Endodermal cell (in vitro differentiated cells): ENCODE measurements at regions not wholly inside any gene's neighbourhood (a gene's known extent, or its start where the extent isn't known, plus 50 kb on each side); places are given as distances from the start of the nearest gene placed in this dataset.
"Not testable (repeated sequence)": the region's sequence is repeated elsewhere in the genome, so short reads cannot be mapped to it uniquely, and the experiment has no call there.

Source experiments
- DNase-seq: peaks from one replicate; pipeline ENCODE4 v3.0.0-alpha.2; 2017
- H3K27ac ChIP-seq: 2 replicates; pipeline ENCODE4 v1.5.1; 2013; ENCODE audit warnings: mild to moderate bottlenecking, low read depth, low read length, moderate library complexity
- H3K27me3 ChIP-seq: 2 replicates; pipeline ENCODE4 v1.6.1; 2013; ENCODE audit warnings: mild to moderate bottlenecking, low read length, moderate library complexity; ENCODE audit not compliant: insufficient read depth, control insufficient read depth, poor library complexity, severe bottlenecking
- H3K36me3 ChIP-seq: 2 replicates; pipeline ENCODE4 v1.7.0; 2013; ENCODE audit warnings: mild to moderate bottlenecking, low read length, moderate library complexity; ENCODE audit not compliant: control insufficient read depth, insufficient read depth
- H3K4me1 ChIP-seq: one replicate; pipeline ENCODE4 v1.7.0; 2013; ENCODE audit warnings: low read length; ENCODE audit not compliant: control insufficient read depth, insufficient read depth
- H3K4me3 ChIP-seq: 2 replicates; pipeline ENCODE4 v1.5.1; 2013; ENCODE audit warnings: mild to moderate bottlenecking, low read length, moderate library complexity
- H3K9ac ChIP-seq: 2 replicates; pipeline ENCODE4 v1.6.1; 2013; ENCODE audit warnings: mild to moderate bottlenecking, low read length, moderate library complexity; ENCODE audit not compliant: poor library complexity, severe bottlenecking; ENCODE audit errors: extremely low read depth
- H3K9me3 ChIP-seq: 2 replicates; pipeline ENCODE4 v1.6.1; 2013; ENCODE audit warnings: mild to moderate bottlenecking, low read length, moderate library complexity; ENCODE audit not compliant: control insufficient read depth
- H3K27ac Mint-ChIP-seq: 2 replicates; pipeline ENCODE4 v1.8.0; 2020; ENCODE audit warnings: mixed read lengths
- H3K27me3 Mint-ChIP-seq: 2 replicates; pipeline ENCODE4 v1.8.0; 2021; ENCODE audit warnings: mild to moderate bottlenecking, mixed read lengths; ENCODE audit not compliant: insufficient read depth
- H3K36me3 Mint-ChIP-seq: 2 replicates; pipeline ENCODE4 v1.8.0; 2020; ENCODE audit warnings: low read depth, mixed read lengths
- H3K4me1 Mint-ChIP-seq: 2 replicates; pipeline ENCODE4 v1.8.0; 2020; ENCODE audit warnings: mixed read lengths
- H3K4me3 Mint-ChIP-seq: 2 replicates; pipeline ENCODE4 v1.8.0; 2020; ENCODE audit warnings: mild to moderate bottlenecking, moderate library complexity, mixed read lengths
- H3K9me3 Mint-ChIP-seq: 2 replicates; pipeline ENCODE4 v1.8.0; 2020; ENCODE audit warnings: mild to moderate bottlenecking, mixed read lengths
- WGBS, 2 experiments: methylation state at CpG; one replicate each; pipeline versions ENCODE4 v1.1.5 to v1.1.7; 2013; ENCODE audit warnings: missing lambda C conversion rate in 2 of 2, mixed read lengths in 1 of 2; ENCODE audit not compliant: insufficient coverage in 1 of 2, insufficient read length in 1 of 2; 5-methylcytosine and 5-hydroxymethylcytosine counted together
- TF ChIP-seq, protein P1 (sequence below): fragments of 200-600 bp; sonication (generic); conservative IDR thresholded peaks from 2 replicates; pipeline ENCODE4 v1.5.0; 2021; ENCODE audit warnings: antibody characterized with exemption, mild to moderate bottlenecking

DNA sequence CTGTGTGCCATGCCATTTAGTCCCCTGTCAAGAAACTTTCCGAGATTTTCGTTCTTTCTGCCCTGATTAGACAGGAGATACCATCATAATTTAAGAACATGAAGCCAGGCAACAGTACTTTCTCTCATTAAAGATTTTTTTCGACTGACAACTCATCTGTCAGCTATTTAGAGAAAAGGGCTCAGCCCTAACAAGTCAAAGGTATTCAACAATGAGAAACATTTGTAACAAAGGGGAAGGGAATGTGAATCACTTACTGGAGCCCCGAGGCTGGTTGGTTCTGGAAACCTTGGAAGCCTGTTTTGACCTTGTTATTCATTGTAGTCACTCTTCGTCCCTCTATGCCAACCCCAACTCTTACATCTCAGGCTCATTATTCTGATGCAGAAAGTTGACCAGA is 199.4 kb downstream of the SPP2 start:
- H3K36me3 Mint-ChIP-seq: no peaks in the 10 kb centered on the region
- Histone ChIP-seq H3K4me3 (no peak overlapping the region), H3K9me3 (peaks cover 5% of the 10 kb centered on the region), H3K27ac (no peak overlapping the region), H3K4me1 (peaks cover 3% of the 10 kb centered on the region), H3K27me3 (no peaks in the 10 kb centered on the region), H3K36me3 (no peaks in the 10 kb centered on the region), H3K9ac (no peak overlapping the region)
- peaks cover 21% of the 10 kb centered on the region for H3K9me3 Mint-ChIP-seq
- H3K27me3 Mint-ChIP-seq: peaks cover 3% of the 10 kb centered on the region
- peaks cover 8% of the 10 kb centered on the region for H3K4me1 Mint-ChIP-seq
- TF ChIP-seq, protein P1, sequence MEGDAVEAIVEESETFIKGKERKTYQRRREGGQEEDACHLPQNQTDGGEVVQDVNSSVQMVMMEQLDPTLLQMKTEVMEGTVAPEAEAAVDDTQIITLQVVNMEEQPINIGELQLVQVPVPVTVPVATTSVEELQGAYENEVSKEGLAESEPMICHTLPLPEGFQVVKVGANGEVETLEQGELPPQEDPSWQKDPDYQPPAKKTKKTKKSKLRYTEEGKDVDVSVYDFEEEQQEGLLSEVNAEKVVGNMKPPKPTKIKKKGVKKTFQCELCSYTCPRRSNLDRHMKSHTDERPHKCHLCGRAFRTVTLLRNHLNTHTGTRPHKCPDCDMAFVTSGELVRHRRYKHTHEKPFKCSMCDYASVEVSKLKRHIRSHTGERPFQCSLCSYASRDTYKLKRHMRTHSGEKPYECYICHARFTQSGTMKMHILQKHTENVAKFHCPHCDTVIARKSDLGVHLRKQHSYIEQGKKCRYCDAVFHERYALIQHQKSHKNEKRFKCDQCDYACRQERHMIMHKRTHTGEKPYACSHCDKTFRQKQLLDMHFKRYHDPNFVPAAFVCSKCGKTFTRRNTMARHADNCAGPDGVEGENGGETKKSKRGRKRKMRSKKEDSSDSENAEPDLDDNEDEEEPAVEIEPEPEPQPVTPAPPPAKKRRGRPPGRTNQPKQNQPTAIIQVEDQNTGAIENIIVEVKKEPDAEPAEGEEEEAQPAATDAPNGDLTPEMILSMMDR: no peak
- 83 to 85% methylated on average over 2 to 5 of the region's 5 CpGs for WGBS, 2 experiments
- no peak overlapping the region for H3K27ac Mint-ChIP-seq
- DNase-seq: no peak
- no peak overlapping the region for H3K4me3 Mint-ChIP-seq

DNA sequence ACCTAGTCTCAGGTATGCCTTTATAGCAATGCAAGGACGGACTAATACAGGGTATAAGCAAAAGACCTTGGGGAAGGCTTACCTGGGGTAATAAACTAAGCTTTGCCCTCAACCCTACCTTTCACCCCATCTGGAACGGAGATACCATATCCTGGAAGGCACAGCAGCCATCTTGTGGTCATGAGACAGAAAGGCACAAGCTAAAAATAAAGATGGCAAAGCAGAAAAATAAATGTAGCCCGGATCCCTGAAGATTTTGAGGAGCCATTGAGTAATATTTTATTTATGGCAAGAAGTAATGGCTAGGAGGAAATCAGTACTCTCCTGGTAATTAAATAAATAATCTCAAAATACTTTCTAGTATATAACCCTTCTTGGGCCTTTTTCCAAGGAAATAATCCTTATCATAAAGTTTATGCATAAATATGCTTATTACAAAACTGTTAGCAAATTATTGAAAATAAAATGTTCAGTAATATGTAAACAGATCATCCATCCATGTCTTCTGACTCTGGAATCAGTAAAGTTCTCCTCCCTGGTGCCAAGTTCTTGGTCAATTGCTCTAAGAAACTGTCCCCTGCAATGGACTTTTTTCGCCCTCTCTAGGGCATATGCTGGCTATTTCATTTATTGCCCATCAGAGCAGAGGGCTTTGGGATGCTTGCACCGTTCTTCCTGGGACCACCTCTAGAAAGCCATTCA is 198.7 kb downstream of the SPP2 start:
- peaks cover 3% of the 10 kb centered on the region for H3K27me3 Mint-ChIP-seq
- TF ChIP-seq, protein P1: no peak
- Histone ChIP-seq H3K4me1 (peaks cover 3% of the 10 kb centered on the region), H3K27ac (no peak overlapping the region), H3K27me3 (no peaks in the 10 kb centered on the region), H3K4me3 (no peak overlapping the region), H3K36me3 (no peaks in the 10 kb centered on the region), H3K9ac (no peak overlapping the region), H3K9me3 (peaks cover 5% of the 10 kb centered on the region)
- H3K9me3 Mint-ChIP-seq: peaks cover 21% of the 10 kb centered on the region
- no peak overlapping the region for H3K4me3 Mint-ChIP-seq
- WGBS, 2 experiments: 86 to 92% methylated on average over 1 to 5 of the region's 5 CpGs
- peaks cover 8% of the 10 kb centered on the region for H3K4me1 Mint-ChIP-seq
- H3K36me3 Mint-ChIP-seq: no peaks in the 10 kb centered on the region
- H3K27ac Mint-ChIP-seq: no peak overlapping the region
- no peak for DNase-seq

DNA sequence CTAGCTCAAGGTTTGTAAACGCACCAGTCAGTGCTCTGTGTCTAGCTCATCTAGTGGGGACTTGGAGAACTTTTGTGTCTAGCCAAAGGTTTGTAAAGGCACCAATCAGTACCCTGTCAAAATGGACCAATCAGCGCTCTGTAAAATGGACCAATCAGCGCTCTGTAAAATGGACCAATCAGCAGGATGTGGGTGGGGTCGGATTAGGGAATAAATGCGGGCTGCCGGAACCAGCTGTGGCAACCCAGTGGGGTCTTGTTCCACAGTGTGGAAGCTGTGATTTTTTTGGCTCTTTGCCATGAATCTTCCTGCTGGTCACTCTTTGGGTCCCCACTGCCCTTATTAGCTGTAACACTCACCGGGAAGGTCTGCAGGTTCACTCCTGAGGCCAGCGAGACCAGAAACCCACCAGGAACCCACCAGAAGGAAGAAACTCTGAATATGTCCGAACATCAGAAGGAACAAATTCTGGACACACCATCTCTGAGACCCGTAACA is 197.8 kb downstream of the SPP2 start:
- not testable (repeated sequence) for DNase-seq, H3K9me3 ChIP-seq, H3K27me3 ChIP-seq, H3K36me3 Mint-ChIP-seq, H3K4me1 Mint-ChIP-seq, H3K27ac Mint-ChIP-seq, H3K9ac ChIP-seq, H3K36me3 ChIP-seq, H3K4me1 ChIP-seq, H3K27ac ChIP-seq, H3K4me3 Mint-ChIP-seq, H3K4me3 ChIP-seq, H3K27me3 Mint-ChIP-seq
- H3K9me3 Mint-ChIP-seq: peaks cover 21% of the 10 kb centered on the region
- WGBS, 2 experiments: 92 to 100% methylated on average over 4 to 10 of the region's 10 CpGs
